Testis (tissue), 2 donors: ENCODE measurements at regions not wholly inside any gene's neighbourhood (a gene's known extent, or its start where the extent isn't known, plus 50 kb on each side); places are given as distances from the start of the nearest gene placed in this dataset.

ENCODE experiments used
- DNase-seq: peaks from one replicate; pipeline ENCODE4 v3.0.0-alpha.2; 2019
- H3K27ac ChIP-seq, 2 donors: fragments of 200-600 bp; sonication (generic); one replicate each; pipeline ENCODE4 v1.5.1; 2019
- H3K27me3 ChIP-seq: fragments of 200-600 bp; sonication (generic); one replicate; pipeline ENCODE4 v1.5.1; 2019
- H3K36me3 ChIP-seq: fragments of 200-600 bp; sonication (generic); one replicate; pipeline ENCODE4 v1.5.1; 2017; ENCODE audit warnings: low read depth; ENCODE audit errors: missing control alignments
- H3K4me1 ChIP-seq: fragments of 200-600 bp; sonication (generic); one replicate; pipeline ENCODE4 v1.5.1; 2019
- H3K4me3 ChIP-seq, 2 donors: fragments of 200-600 bp; sonication (generic); one replicate each; pipeline ENCODE4 v1.5.1; 2017 to 2019
- H3K9me3 ChIP-seq: fragments of 200-600 bp; sonication (generic); one replicate; pipeline ENCODE4 v1.5.1; 2017
- POLR2A ChIP-seq: fragments of 450-650 bp; IDR thresholded peaks from one replicate; pipeline ENCODE4 v1.6.1; 2017; ENCODE audit warnings: antibody characterized with exemption, mild to moderate bottlenecking, moderate library complexity
- WGBS, 2 donors: methylation state at CpG; one replicate each; pipeline ENCODE4 v1.1.5; 2018; 5-methylcytosine and 5-hydroxymethylcytosine counted together
- intact Hi-C: fragments of 100-400 bp; cut with DNase I; formaldehyde crosslinking; loops from one replicate; pipeline ENCODE4 v1.15.1; 2023; ENCODE audit warnings: low total_unique reads
- TF ChIP-seq, protein P1 (sequence below), 3 experiments: fragments of 450-650 bp in 2 of 3; fragments of 200-600 bp in 1 of 3; sonication (generic) in 1 of 3; IDR thresholded peaks; one replicate each; pipeline ENCODE4 v1.5.1; 2016 to 2019; ENCODE audit warnings: antibody characterized with exemption in 3 of 3, mild to moderate bottlenecking in 2 of 3, moderate library complexity in 1 of 3

DNA sequence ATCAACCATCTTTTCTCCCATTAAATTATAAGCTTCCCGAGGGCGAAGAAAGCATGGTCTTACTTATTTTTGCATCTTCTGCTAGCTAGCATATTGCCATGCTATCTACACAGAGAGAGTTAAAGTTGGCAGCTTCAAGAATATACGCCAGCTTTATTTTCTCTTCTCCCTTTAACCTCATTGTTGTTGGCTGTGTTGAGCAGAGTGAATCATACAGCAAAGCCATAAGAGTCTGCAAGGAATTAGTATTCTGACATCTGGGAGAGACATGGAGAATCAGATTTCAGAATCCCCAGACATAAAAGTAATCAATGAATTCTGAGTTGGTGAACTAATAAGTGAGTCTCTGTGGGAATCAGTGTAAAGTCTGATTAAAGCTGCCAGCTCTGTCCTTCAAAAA is 649.6 kb upstream of the PTBP2 start:
- Histone ChIP-seq H3K9me3 (no peaks in the 10 kb centered on the region), H3K4me1 (no peaks in the 10 kb centered on the region), H3K27me3 (no peaks in the 10 kb centered on the region), H3K27ac (no peak overlapping the region), H3K4me3 (no peak overlapping the region), H3K36me3 (no peaks in the 10 kb centered on the region)
- WGBS, 2 donors = 95 to 99% methylated on average over 3 of the region's 3 CpGs
- intact Hi-C loops = no loop called here
- no peak for DNase-seq
- TF ChIP-seq, protein P1, sequence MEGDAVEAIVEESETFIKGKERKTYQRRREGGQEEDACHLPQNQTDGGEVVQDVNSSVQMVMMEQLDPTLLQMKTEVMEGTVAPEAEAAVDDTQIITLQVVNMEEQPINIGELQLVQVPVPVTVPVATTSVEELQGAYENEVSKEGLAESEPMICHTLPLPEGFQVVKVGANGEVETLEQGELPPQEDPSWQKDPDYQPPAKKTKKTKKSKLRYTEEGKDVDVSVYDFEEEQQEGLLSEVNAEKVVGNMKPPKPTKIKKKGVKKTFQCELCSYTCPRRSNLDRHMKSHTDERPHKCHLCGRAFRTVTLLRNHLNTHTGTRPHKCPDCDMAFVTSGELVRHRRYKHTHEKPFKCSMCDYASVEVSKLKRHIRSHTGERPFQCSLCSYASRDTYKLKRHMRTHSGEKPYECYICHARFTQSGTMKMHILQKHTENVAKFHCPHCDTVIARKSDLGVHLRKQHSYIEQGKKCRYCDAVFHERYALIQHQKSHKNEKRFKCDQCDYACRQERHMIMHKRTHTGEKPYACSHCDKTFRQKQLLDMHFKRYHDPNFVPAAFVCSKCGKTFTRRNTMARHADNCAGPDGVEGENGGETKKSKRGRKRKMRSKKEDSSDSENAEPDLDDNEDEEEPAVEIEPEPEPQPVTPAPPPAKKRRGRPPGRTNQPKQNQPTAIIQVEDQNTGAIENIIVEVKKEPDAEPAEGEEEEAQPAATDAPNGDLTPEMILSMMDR (IDR thresholded peaks at IDR 0.05) = no peak
- TF ChIP-seq POLR2A = no peak

- Histone ChIP-seq H3K4me3 (no peak overlapping the region), H3K4me1 (no peaks in the 10 kb centered on the region), H3K9me3 (no peaks in the 10 kb centered on the region), H3K27ac (no peak overlapping the region), H3K36me3 (no peaks in the 10 kb centered on the region), H3K27me3 (no peaks in the 10 kb centered on the region)
- DNase-seq = no peak
- intact Hi-C loops = no loop called here
- TF ChIP-seq, protein P1 (IDR thresholded peaks at IDR 0.05) = no peak
- TF ChIP-seq POLR2A = no peak
- 75 to 96% methylated on average over 1 of the region's 1 CpG for WGBS, 2 donors
Observed at GRCh38 chr1:96073100-96073499, 648.5 kb upstream of the PTBP2 start.

- WGBS, 2 donors = 18 to 25% methylated on average over 2 of the region's 2 CpGs
- intact Hi-C loops = no loop called here
Observed at GRCh38 chr1:96074422-96074821, 647.2 kb upstream of the PTBP2 start.

GRCh38 chr1:96074876-96075577 is 646.6 kb upstream of the PTBP2 start:
- no peak overlapping the region for H3K4me3 ChIP-seq
- no peaks in the 10 kb centered on the region for H3K4me1 ChIP-seq
- intact Hi-C loops = no loop called here
- no peaks in the 10 kb centered on the region for H3K9me3 ChIP-seq
- WGBS, 2 donors = 34 to 51% methylated on average over 5 of the region's 5 CpGs
- no peaks in the 10 kb centered on the region for H3K27me3 ChIP-seq
- H3K36me3 ChIP-seq = no peaks in the 10 kb centered on the region
- H3K27ac ChIP-seq = no peak overlapping the region
- TF ChIP-seq, protein P1 (IDR thresholded peaks at IDR 0.05) = no peak
- no peak for TF ChIP-seq POLR2A
- no peak for DNase-seq

More at GRCh38 chr1:96074422-96074821, 647.2 kb upstream of the PTBP2 start:
- H3K4me1 ChIP-seq = no peaks in the 10 kb centered on the region
- no peak for DNase-seq
- no peaks in the 10 kb centered on the region for H3K27me3 ChIP-seq
- no peaks in the 10 kb centered on the region for H3K9me3 ChIP-seq
- no peak overlapping the region for H3K4me3 ChIP-seq
- TF ChIP-seq POLR2A = no peak
- TF ChIP-seq, protein P1 (IDR thresholded peaks at IDR 0.05) = no peak
- H3K36me3 ChIP-seq = no peaks in the 10 kb centered on the region
- no peak overlapping the region for H3K27ac ChIP-seq
